ENCODE measurements at regions not wholly inside any gene's neighbourhood (a gene's known extent, or its start where the extent isn't known, plus 50 kb on each side); places are given as distances from the start of the nearest gene placed in this dataset.

- TF ChIP-seq CTCF (IDR thresholded peaks at IDR 0.05; ENCODE audit: low read length) (no peak), EZH2 (IDR thresholded peaks at IDR 0.05; ENCODE audit: borderline replicate concordance, low read length) (no peak)
Measured at GRCh38 chr10:53440601-53441000, 668.0 kb upstream of the MBL2 start.

All from OCI-LY1 (cell line).